Neural crest cell (in vitro differentiated cells): ENCODE measurements at regions not wholly inside any gene's neighbourhood (a gene's known extent, or its start where the extent isn't known, plus 50 kb on each side); places are given as distances from the start of the nearest gene placed in this dataset.

Experiments
- DNase-seq: peaks from one replicate; pipeline ENCODE4 v3.0.0; 2021; ENCODE audit warnings: low read depth, mixed read lengths, low spot score
- H3K27ac Mint-ChIP-seq: one replicate; pipeline ENCODE4 v1.8.0; 2021; ENCODE audit warnings: mild to moderate bottlenecking, mixed read lengths; ENCODE audit not compliant: unreplicated experiment
- H3K27me3 Mint-ChIP-seq: 2 replicates; pipeline ENCODE4 v1.8.0; 2021; ENCODE audit warnings: low read depth, mild to moderate bottlenecking, mixed read lengths
- H3K36me3 Mint-ChIP-seq: 2 replicates; pipeline ENCODE4 v1.8.0; 2021; ENCODE audit warnings: low read depth, mild to moderate bottlenecking, mixed read lengths
- H3K4me1 Mint-ChIP-seq: 2 replicates; pipeline ENCODE4 v1.8.0; 2021; ENCODE audit warnings: mixed read lengths
- H3K4me3 Mint-ChIP-seq: one replicate; pipeline ENCODE4 v1.8.0; 2021; ENCODE audit warnings: mild to moderate bottlenecking, mixed read lengths
- H3K9me3 Mint-ChIP-seq: 2 replicates; pipeline ENCODE4 v1.8.0; 2021; ENCODE audit warnings: mixed read lengths
- TF ChIP-seq, protein P1 (sequence below): fragments of 200-600 bp; sonication (generic); conservative IDR thresholded peaks from 2 replicates; pipeline ENCODE4 v1.5.0; 2021; ENCODE audit warnings: antibody characterized with exemption, mild to moderate bottlenecking

DNA sequence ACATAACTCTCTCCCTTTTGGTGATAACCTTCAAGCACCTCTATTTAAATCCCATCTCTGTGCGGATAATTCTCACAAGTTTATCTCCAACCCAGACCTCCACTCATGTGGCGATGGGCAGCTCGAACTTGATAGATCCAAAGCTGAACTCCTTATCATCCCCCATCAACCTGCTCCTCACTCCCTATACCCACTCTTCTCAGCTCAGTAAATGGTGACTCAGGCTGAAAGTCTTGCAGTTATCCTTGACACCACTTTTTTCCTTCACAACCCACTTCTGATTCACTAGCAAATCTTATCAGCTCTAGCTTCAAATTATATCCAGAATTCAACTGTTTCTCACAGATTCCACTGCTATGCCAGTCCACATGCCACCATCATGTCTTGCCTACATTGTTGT is 155.3 kb upstream of the STXBP5 start:
- Mint-ChIP-seq H3K9me3 (peaks cover 4% of the 10 kb centered on the region), H3K27me3 (no peaks in the 10 kb centered on the region), H3K4me3 (no peak overlapping the region), H3K27ac (no peak overlapping the region), H3K36me3 (peaks cover 3% of the 10 kb centered on the region), H3K4me1 (no peaks in the 10 kb centered on the region)
- TF ChIP-seq, protein P1, sequence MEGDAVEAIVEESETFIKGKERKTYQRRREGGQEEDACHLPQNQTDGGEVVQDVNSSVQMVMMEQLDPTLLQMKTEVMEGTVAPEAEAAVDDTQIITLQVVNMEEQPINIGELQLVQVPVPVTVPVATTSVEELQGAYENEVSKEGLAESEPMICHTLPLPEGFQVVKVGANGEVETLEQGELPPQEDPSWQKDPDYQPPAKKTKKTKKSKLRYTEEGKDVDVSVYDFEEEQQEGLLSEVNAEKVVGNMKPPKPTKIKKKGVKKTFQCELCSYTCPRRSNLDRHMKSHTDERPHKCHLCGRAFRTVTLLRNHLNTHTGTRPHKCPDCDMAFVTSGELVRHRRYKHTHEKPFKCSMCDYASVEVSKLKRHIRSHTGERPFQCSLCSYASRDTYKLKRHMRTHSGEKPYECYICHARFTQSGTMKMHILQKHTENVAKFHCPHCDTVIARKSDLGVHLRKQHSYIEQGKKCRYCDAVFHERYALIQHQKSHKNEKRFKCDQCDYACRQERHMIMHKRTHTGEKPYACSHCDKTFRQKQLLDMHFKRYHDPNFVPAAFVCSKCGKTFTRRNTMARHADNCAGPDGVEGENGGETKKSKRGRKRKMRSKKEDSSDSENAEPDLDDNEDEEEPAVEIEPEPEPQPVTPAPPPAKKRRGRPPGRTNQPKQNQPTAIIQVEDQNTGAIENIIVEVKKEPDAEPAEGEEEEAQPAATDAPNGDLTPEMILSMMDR, result no peak
- DNase-seq, result no peak

GRCh38 chr6:147053311-147053921 is 150.8 kb upstream of the STXBP5 start:
- no peak for DNase-seq
- no peaks in the 10 kb centered on the region for H3K36me3 Mint-ChIP-seq
- H3K27ac Mint-ChIP-seq, result no peak overlapping the region
- no peaks in the 10 kb centered on the region for H3K4me1 Mint-ChIP-seq
- TF ChIP-seq, protein P1, result no peak
- H3K9me3 Mint-ChIP-seq, result no peaks in the 10 kb centered on the region
- no peak overlapping the region for H3K4me3 Mint-ChIP-seq
- H3K27me3 Mint-ChIP-seq, result no peaks in the 10 kb centered on the region

DNA sequence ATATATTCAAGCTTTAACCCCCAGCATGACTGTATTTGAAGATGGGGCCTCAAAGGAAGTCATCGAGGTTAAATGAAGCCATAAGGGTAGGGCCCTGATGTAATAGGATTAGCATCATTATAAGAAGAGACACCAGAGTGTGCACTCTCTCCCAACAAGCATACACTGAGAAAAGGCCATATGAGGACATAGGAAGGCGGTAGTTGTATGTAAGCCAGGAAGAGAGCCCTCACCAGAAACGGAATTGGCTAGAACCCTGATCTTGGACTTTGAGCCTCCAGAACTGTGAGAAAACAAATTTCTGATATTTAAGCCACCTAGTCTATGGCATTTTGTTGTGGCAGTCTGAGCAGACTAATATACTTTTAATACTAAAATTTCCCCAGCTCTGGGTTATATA is 150.1 kb upstream of the STXBP5 start:
- DNase-seq, result no peak
- no peaks in the 10 kb centered on the region for H3K27me3 Mint-ChIP-seq
- no peaks in the 10 kb centered on the region for H3K9me3 Mint-ChIP-seq
- H3K4me3 Mint-ChIP-seq, result no peak overlapping the region
- no peaks in the 10 kb centered on the region for H3K4me1 Mint-ChIP-seq
- no peak overlapping the region for H3K27ac Mint-ChIP-seq
- H3K36me3 Mint-ChIP-seq, result no peaks in the 10 kb centered on the region
- TF ChIP-seq, protein P1, result no peak

- no peak overlapping the region for H3K4me3 Mint-ChIP-seq
- TF ChIP-seq, protein P1, result no peak
- no peaks in the 10 kb centered on the region for H3K4me1 Mint-ChIP-seq
- no peak overlapping the region for H3K27ac Mint-ChIP-seq
- DNase-seq, result no peak
- H3K36me3 Mint-ChIP-seq, result no peaks in the 10 kb centered on the region
- H3K9me3 Mint-ChIP-seq, result no peaks in the 10 kb centered on the region
- H3K27me3 Mint-ChIP-seq, result no peaks in the 10 kb centered on the region
Observed at GRCh38 chr6:147054871-147055270, 149.3 kb upstream of the STXBP5 start.

GRCh38 chr6:147055821-147056392 is 148.3 kb upstream of the STXBP5 start:
- no peak overlapping the region for H3K27ac Mint-ChIP-seq
- no peak overlapping the region for H3K4me3 Mint-ChIP-seq
- no peak for DNase-seq
- H3K9me3 Mint-ChIP-seq, result no peaks in the 10 kb centered on the region
- H3K27me3 Mint-ChIP-seq, result no peaks in the 10 kb centered on the region
- TF ChIP-seq, protein P1, result no peak
- no peaks in the 10 kb centered on the region for H3K36me3 Mint-ChIP-seq
- H3K4me1 Mint-ChIP-seq, result no peaks in the 10 kb centered on the region
